Activated CD4-positive, CD25-positive, alpha-beta regulatory T cell treated with anti-CD3 and anti-CD28 coated beads, Interleukin-2, amount 50 U/mL, for 72 hours (primary cell): ENCODE measurements at regions not wholly inside any gene's neighbourhood (a gene's known extent, or its start where the extent isn't known, plus 50 kb on each side); places are given as distances from the start of the nearest gene placed in this dataset.
"Not testable (repeated sequence)": the region's sequence is repeated elsewhere in the genome, so short reads cannot be mapped to it uniquely, and the experiment has no call there.

ENCODE experiments used
- DNase-seq: peaks from one replicate; pipeline ENCODE4 v3.0.0; 2021

DNA sequence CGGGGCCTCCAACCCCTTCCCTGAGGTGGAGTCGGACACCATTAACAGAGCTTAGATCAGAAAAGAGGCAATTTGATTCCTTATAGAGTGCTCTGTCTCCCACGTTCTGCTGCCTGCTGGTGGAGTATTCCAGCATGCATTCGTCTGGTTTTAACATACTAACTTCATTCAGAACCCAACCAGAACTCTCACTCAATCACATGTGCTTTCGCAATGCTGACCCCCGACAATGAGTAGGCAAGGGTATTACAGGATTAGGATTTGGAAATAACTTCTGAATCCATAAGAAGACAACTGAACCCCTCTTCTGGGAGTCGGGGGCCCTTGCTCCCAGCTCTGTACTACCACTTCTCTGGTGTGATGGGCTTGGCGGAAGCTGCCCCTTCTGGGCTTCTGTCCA, 55.7 kb upstream of the HABP2 start:
- no peak for DNase-seq

- no peak for DNase-seq
Measured at GRCh38 chr10:113498997-113499396, 53.9 kb upstream of the HABP2 start.

GRCh38 chr10:113499806-113500205, 53.0 kb upstream of the HABP2 start:
- DNase-seq, result no peak

DNA sequence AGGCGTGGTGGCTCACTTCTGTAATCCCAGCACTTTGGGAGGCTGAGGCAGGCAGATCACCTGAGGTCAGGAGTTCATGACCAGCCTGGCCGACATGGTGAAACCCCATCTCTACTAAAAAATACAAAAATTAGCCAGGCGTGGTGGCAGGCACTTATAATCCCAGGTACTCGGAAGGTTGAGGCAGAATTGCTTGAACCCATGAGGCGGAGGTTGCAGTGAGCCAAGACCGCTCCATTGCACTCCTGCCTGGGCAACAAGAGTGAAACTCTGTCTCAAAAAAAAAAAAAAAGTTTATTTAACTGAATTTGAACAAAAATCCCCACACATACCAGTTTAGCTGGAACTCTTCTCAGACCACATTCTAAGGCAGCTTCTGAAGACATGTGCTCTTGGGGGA, 51.8 kb upstream of the HABP2 start:
- DNase-seq, result not testable (repeated sequence)
